ENCODE measurements at regions not wholly inside any gene's neighbourhood (a gene's known extent, or its start where the extent isn't known, plus 50 kb on each side); places are given as distances from the start of the nearest gene placed in this dataset.

- DNase-seq, result no peak
Measured at GRCh38 chr22:49137206-49137840, 690.4 kb downstream of the BRD1 start.

GRCh38 chr22:49136816-49137180 lies 690.9 kb downstream of the BRD1 start:
- DNase-seq, result no peak

GRCh38 chr22:49136041-49136815 lies 691.4 kb downstream of the BRD1 start:
- DNase-seq, result no peak

GRCh38 chr22:49134076-49134475 lies 693.6 kb downstream of the BRD1 start:
- no peak for DNase-seq

GRCh38 chr22:49133541-49133940 lies 694.1 kb downstream of the BRD1 start:
- no peak for DNase-seq

GRCh38 chr22:49132009-49132408 lies 695.7 kb downstream of the BRD1 start:
- no peak for DNase-seq

- no peak for DNase-seq
Measured at GRCh38 chr22:49129736-49130135, 697.9 kb downstream of the BRD1 start.

GRCh38 chr22:49128874-49129273 lies 698.8 kb downstream of the BRD1 start:
- no peak for DNase-seq

- no peak for DNase-seq
Measured at GRCh38 chr22:49124608-49125007, 703.1 kb downstream of the BRD1 start.

GRCh38 chr22:49123621-49124192 lies 704.0 kb downstream of the BRD1 start:
- no peak for DNase-seq

GRCh38 chr22:49119551-49119952 lies 708.1 kb downstream of the BRD1 start:
- DNase-seq, result no peak

- DNase-seq, result no peak
Measured at GRCh38 chr22:49118065-49118464, 709.6 kb downstream of the BRD1 start.

- DNase-seq, result no peak
Measured at GRCh38 chr22:49117486-49117885, 710.2 kb downstream of the BRD1 start.

- DNase-seq, result no peak
Measured at GRCh38 chr22:49116486-49117120, 711.1 kb downstream of the BRD1 start.

- no peak for DNase-seq
Measured at GRCh38 chr22:49116021-49116420, 711.7 kb downstream of the BRD1 start.

- no peak for DNase-seq
Measured at GRCh38 chr22:49115197-49115596, 712.5 kb downstream of the BRD1 start.

GRCh38 chr22:49113758-49114157 lies 713.9 kb downstream of the BRD1 start:
- no peak for DNase-seq

GRCh38 chr22:49112661-49113626 lies 714.7 kb downstream of the BRD1 start:
- no peak for DNase-seq

- DNase-seq, result no peak
Measured at GRCh38 chr22:49112176-49112575, 715.5 kb downstream of the BRD1 start.

- no peak for DNase-seq
Measured at GRCh38 chr22:49111085-49111484, 716.6 kb downstream of the BRD1 start.

- no peak for DNase-seq
Measured at GRCh38 chr22:49108636-49109315, 718.9 kb downstream of the BRD1 start.

GRCh38 chr22:49107961-49108530 lies 719.6 kb downstream of the BRD1 start:
- DNase-seq, result no peak
